ENCODE measurements at regions not wholly inside any gene's neighbourhood (a gene's known extent, or its start where the extent isn't known, plus 50 kb on each side); places are given as distances from the start of the nearest gene placed in this dataset.
"Not testable (repeated sequence)": the region's sequence is repeated elsewhere in the genome, so short reads cannot be mapped to it uniquely, and the experiment has no call there.

GRCh38 chr3:194906970-194907629, 221.4 kb downstream of the FAM43A start:
- Histone ChIP-seq H3K4me1 (ENCODE audit: control insufficient read depth, insufficient read depth, low read length) (no peaks in the 10 kb centered on the region), H3K27me3 (ENCODE audit: control insufficient read depth, insufficient read depth) (no peaks in the 10 kb centered on the region), H3K9me3 (ENCODE audit: control insufficient read depth, low read length) (no peaks in the 10 kb centered on the region), H3K27ac (ENCODE audit: low read length) (no peak overlapping the region), H3K4me3 (ENCODE audit: low read length) (no peak overlapping the region)
- intact Hi-C loops (cut with DNase I) = no loop called here
- DNase-seq = no peak
- ATAC-seq = no peak
- WGBS = 93% methylated on average over 11 of the region's 11 CpGs

- Histone ChIP-seq H3K27ac (ENCODE audit: low read length) (no peak overlapping the region), H3K4me1 (ENCODE audit: control insufficient read depth, insufficient read depth, low read length) (no peaks in the 10 kb centered on the region), H3K4me3 (ENCODE audit: low read length) (no peak overlapping the region), H3K27me3 (ENCODE audit: control insufficient read depth, insufficient read depth) (no peaks in the 10 kb centered on the region), H3K9me3 (ENCODE audit: control insufficient read depth, low read length) (no peaks in the 10 kb centered on the region)
- ATAC-seq = no peak
- DNase-seq = no peak
- intact Hi-C loops (cut with DNase I) = no loop called here
- WGBS = 97% methylated on average over 5 of the region's 5 CpGs
Observed at GRCh38 chr3:194907811-194908210, 222.1 kb downstream of the FAM43A start.

DNA sequence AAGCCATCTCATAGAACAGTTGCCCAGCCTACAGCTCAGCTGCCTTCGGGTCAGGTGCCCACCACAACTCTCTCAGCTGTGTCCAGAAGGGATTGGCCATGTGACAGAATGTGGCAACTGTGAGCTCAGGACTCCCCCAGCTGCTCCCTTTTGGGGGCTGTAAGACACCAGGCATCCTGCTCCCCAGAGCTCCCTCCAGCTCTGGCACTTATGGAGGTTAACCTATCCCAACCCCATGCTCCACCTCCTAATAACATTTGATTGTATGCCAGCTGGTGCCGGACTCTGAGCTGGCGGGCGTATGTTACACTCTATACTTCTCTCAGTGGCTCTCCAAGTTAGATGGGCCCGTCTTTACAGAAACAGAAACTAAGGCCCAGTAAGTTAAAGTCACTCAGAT, 222.8 kb downstream of the FAM43A start:
- no peak overlapping the region for H3K27ac ChIP-seq (ENCODE audit: low read length)
- no peak for ATAC-seq
- intact Hi-C loops (cut with DNase I) = no loop called here
- 85% methylated on average over 5 of the region's 5 CpGs for WGBS
- H3K4me1 ChIP-seq (ENCODE audit: control insufficient read depth, insufficient read depth, low read length) = no peaks in the 10 kb centered on the region
- H3K4me3 ChIP-seq (ENCODE audit: low read length) = no peak overlapping the region
- H3K9me3 ChIP-seq (ENCODE audit: control insufficient read depth, low read length) = no peaks in the 10 kb centered on the region
- DNase-seq = no peak
- H3K27me3 ChIP-seq (ENCODE audit: control insufficient read depth, insufficient read depth) = no peaks in the 10 kb centered on the region

- Histone ChIP-seq H3K27me3 (ENCODE audit: control insufficient read depth, insufficient read depth) (no peaks in the 10 kb centered on the region), H3K4me1 (ENCODE audit: control insufficient read depth, insufficient read depth, low read length) (no peaks in the 10 kb centered on the region), H3K4me3 (ENCODE audit: low read length) (no peak overlapping the region), H3K27ac (ENCODE audit: low read length) (no peak overlapping the region), H3K9me3 (ENCODE audit: control insufficient read depth, low read length) (no peaks in the 10 kb centered on the region)
- WGBS = 57% methylated on average over 5 of the region's 5 CpGs
- intact Hi-C loops (cut with DNase I) = no loop called here
- DNase-seq = peak in 1 of 3 donors; percentile 55
- peak; percentile 44 to 52 for ATAC-seq
Observed at GRCh38 chr3:194908972-194909371, 223.3 kb downstream of the FAM43A start.

- no peak for ATAC-seq
- Histone ChIP-seq H3K9me3 (ENCODE audit: control insufficient read depth, low read length) (no peaks in the 10 kb centered on the region), H3K27ac (ENCODE audit: low read length) (no peak overlapping the region), H3K4me3 (ENCODE audit: low read length) (no peak overlapping the region), H3K4me1 (ENCODE audit: control insufficient read depth, insufficient read depth, low read length) (no peaks in the 10 kb centered on the region), H3K27me3 (ENCODE audit: control insufficient read depth, insufficient read depth) (no peaks in the 10 kb centered on the region)
- intact Hi-C loops (cut with DNase I) = no loop called here
- no peak for DNase-seq
- 90% methylated on average over 7 of the region's 7 CpGs for WGBS
Observed at GRCh38 chr3:194910414-194910984, 224.8 kb downstream of the FAM43A start.

DNA sequence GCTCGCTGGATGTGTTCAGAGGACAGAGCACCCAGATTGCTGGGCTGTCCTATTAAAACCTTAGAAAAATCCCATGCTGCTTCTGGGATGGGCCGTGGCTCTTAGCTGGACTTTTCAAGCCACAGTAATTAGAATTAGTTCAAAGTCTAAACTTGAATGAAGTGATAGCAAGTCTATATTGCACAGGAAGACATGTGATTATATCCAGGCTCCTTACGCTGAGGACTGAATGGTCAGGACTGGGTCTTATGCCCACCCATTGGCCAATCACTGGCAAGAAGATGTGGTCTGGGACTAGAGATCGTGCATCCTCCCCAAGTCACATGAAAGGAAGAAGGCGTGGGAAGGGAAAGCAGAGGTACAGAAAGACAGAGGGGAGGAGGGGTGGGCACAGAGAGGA, 227.6 kb downstream of the FAM43A start:
- no peak for DNase-seq
- no peaks in the 10 kb centered on the region for H3K4me1 ChIP-seq (ENCODE audit: control insufficient read depth, insufficient read depth, low read length)
- ATAC-seq = no peak
- no peak overlapping the region for H3K27ac ChIP-seq (ENCODE audit: low read length)
- 89% methylated on average over 5 of the region's 5 CpGs for WGBS
- H3K9me3 ChIP-seq (ENCODE audit: control insufficient read depth, low read length) = no peaks in the 10 kb centered on the region
- intact Hi-C loops (cut with DNase I) = no loop called here
- H3K4me3 ChIP-seq (ENCODE audit: low read length) = no peak overlapping the region
- no peaks in the 10 kb centered on the region for H3K27me3 ChIP-seq (ENCODE audit: control insufficient read depth, insufficient read depth)

GRCh38 chr3:194924889-194925288, 239.2 kb downstream of the FAM43A start:
- H3K4me1 ChIP-seq (ENCODE audit: control insufficient read depth, insufficient read depth, low read length); H3K4me3 ChIP-seq (ENCODE audit: low read length); H3K27ac ChIP-seq (ENCODE audit: low read length); H3K27me3 ChIP-seq (ENCODE audit: control insufficient read depth, insufficient read depth); H3K9me3 ChIP-seq (ENCODE audit: control insufficient read depth, low read length); ATAC-seq; DNase-seq: not testable (repeated sequence)
- intact Hi-C loops (cut with DNase I) = loop anchor here in 1 of 4 donors (5.0 kb wide), 1 partner anchor 38 kb away; no protein-coding TSS in a partner anchor
- WGBS = 60% methylated on average over 5 of the region's 5 CpGs

DNA sequence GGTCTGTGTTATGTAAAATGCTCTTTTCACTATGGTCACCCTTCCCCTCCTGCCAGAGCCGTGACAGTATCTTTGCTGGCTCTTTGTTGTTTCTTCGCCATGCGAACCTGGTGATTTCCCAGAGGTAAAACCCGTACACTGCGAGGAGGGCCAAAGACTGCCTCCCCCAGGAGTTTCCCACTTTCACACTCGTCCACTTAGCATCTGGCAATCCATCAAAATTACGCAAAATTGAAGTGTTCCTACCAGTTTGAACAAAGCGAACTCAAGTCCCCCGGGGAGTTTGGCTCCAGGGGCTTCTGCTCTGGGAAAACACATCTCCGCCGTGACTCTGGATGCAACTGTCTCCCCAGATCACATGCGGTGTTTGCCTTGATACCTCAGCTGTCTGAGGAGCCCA, 239.9 kb downstream of the FAM43A start:
- Histone ChIP-seq H3K4me1 (ENCODE audit: control insufficient read depth, insufficient read depth, low read length) (peaks cover 5% of the 10 kb centered on the region), H3K9me3 (ENCODE audit: control insufficient read depth, low read length) (no peaks in the 10 kb centered on the region), H3K4me3 (ENCODE audit: low read length) (no peak overlapping the region), H3K27me3 (ENCODE audit: control insufficient read depth, insufficient read depth) (no peaks in the 10 kb centered on the region), H3K27ac (ENCODE audit: low read length) (no peak overlapping the region)
- ATAC-seq (no peak), DNase-seq (no peak)
- WGBS = 66% methylated on average over 12 of the region's 12 CpGs
- intact Hi-C loops (cut with DNase I) = loop anchor here in 1 of 4 donors (5.0 kb wide), 1 partner anchor 38 kb away; no protein-coding TSS in a partner anchor

GRCh38 chr3:194928227-194928626, 242.5 kb downstream of the FAM43A start:
- intact Hi-C loops (cut with DNase I) = loop anchor here in 1 of 4 donors (5.0 kb wide), 1 partner anchor 41 kb away; no protein-coding TSS in a partner anchor
- H3K27me3 ChIP-seq (ENCODE audit: control insufficient read depth, insufficient read depth) = no peaks in the 10 kb centered on the region
- WGBS = 0% methylated on average over 1 of the region's 1 CpG
- ATAC-seq = no peak
- H3K27ac ChIP-seq (ENCODE audit: low read length) = no peak overlapping the region
- H3K4me3 ChIP-seq (ENCODE audit: low read length) = no peak overlapping the region
- no peak for DNase-seq
- H3K4me1 ChIP-seq (ENCODE audit: control insufficient read depth, insufficient read depth, low read length) = peaks cover 12% of the 10 kb centered on the region
- no peaks in the 10 kb centered on the region for H3K9me3 ChIP-seq (ENCODE audit: control insufficient read depth, low read length)

- Histone ChIP-seq H3K27me3 (ENCODE audit: control insufficient read depth, insufficient read depth) (no peaks in the 10 kb centered on the region), H3K4me3 (ENCODE audit: low read length) (no peak overlapping the region), H3K4me1 (ENCODE audit: control insufficient read depth, insufficient read depth, low read length) (peaks cover 12% of the 10 kb centered on the region), H3K9me3 (ENCODE audit: control insufficient read depth, low read length) (no peaks in the 10 kb centered on the region), H3K27ac (ENCODE audit: low read length) (no peak overlapping the region)
- intact Hi-C loops (cut with DNase I) = loop anchor here in 1 of 4 donors (5.0 kb wide), 1 partner anchor 42 kb away; no protein-coding TSS in a partner anchor
- 66% methylated on average over 30 of the region's 30 CpGs for WGBS
- no peak for ATAC-seq
- peak in 2 of 3 donors; percentile 62 to 65 for DNase-seq
Observed at GRCh38 chr3:194928831-194929577, 243.3 kb downstream of the FAM43A start.

DNA sequence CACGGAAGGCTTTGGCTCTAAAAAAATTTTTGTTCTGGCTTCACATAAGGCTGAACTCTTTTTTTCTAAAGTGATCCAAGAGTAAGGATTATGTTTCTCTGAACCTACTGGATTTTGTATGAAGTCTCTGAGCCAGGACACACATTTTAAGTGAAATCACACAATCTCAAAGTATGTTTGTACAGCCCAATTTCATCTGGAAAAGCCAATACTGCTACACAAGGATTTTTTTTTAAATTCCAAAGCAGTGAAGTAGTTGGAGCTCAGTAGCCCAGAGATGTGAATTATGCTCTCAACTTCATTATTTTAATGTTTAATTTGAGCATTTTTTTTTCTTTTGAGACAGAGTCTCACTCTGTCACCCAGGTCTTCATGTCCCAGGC, 243.9 kb downstream of the FAM43A start:
- H3K27me3 ChIP-seq (ENCODE audit: control insufficient read depth, insufficient read depth) = no peaks in the 10 kb centered on the region
- no peaks in the 10 kb centered on the region for H3K9me3 ChIP-seq (ENCODE audit: control insufficient read depth, low read length)
- H3K4me1 ChIP-seq (ENCODE audit: control insufficient read depth, insufficient read depth, low read length) = peaks cover 12% of the 10 kb centered on the region
- no peak for ATAC-seq
- no peak overlapping the region for H3K27ac ChIP-seq (ENCODE audit: low read length)
- 63% methylated on average over 1 of the region's 1 CpG for WGBS
- intact Hi-C loops (cut with DNase I) = loop anchor here in 1 of 4 donors (5.0 kb wide), 1 partner anchor 42 kb away; no protein-coding TSS in a partner anchor
- no peak for DNase-seq
- no peak overlapping the region for H3K4me3 ChIP-seq (ENCODE audit: low read length)
